Fibroblast of mammary gland (primary cell): ENCODE measurements at regions not wholly inside any gene's neighbourhood (a gene's known extent, or its start where the extent isn't known, plus 50 kb on each side); places are given as distances from the start of the nearest gene placed in this dataset.

Experiments
- DNase-seq: peaks from one replicate; pipeline ENCODE4 v3.0.0-alpha.2; 2010; ENCODE audit warnings: low read depth
- H3K4me3 ChIP-seq: 2 replicates; pipeline ENCODE4 v1.5.1; 2011; ENCODE audit warnings: low read depth, mild to moderate bottlenecking, low read length, moderate library complexity; ENCODE audit not compliant: control insufficient read depth
- TF ChIP-seq, protein P1 (sequence below): conservative IDR thresholded peaks from 2 replicates; pipeline ENCODE4 v1.5.1; 2011; ENCODE audit warnings: low read depth, low read length, inconsistent platforms; ENCODE audit not compliant: control insufficient read depth, insufficient read depth

GRCh38 chr10:31172925-31173324 lies 141.3 kb upstream of the ZNF438 start:
- TF ChIP-seq, protein P1, sequence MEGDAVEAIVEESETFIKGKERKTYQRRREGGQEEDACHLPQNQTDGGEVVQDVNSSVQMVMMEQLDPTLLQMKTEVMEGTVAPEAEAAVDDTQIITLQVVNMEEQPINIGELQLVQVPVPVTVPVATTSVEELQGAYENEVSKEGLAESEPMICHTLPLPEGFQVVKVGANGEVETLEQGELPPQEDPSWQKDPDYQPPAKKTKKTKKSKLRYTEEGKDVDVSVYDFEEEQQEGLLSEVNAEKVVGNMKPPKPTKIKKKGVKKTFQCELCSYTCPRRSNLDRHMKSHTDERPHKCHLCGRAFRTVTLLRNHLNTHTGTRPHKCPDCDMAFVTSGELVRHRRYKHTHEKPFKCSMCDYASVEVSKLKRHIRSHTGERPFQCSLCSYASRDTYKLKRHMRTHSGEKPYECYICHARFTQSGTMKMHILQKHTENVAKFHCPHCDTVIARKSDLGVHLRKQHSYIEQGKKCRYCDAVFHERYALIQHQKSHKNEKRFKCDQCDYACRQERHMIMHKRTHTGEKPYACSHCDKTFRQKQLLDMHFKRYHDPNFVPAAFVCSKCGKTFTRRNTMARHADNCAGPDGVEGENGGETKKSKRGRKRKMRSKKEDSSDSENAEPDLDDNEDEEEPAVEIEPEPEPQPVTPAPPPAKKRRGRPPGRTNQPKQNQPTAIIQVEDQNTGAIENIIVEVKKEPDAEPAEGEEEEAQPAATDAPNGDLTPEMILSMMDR, result no peak
- H3K4me3 ChIP-seq, result no peak overlapping the region
- no peak for DNase-seq

DNA sequence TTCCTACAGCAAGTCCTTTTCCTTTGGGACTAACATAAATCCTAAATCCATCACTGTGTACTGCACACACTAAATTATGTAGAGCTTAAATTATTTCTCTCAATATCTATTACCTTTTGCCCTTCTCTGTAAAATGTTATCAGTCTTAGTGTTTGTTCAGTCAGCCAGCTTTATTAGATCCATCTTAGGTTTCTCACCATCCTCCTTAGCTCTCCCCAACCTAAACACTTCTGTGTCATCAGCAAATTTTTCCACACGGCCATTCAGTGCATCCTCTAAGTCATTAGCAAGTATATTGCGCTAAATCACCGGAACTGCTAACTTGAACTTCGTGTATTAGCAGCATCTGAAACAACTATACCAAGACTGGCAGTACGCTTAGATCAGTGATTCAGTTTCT lies 142.1 kb upstream of the ZNF438 start:
- TF ChIP-seq, protein P1, result no peak
- no peak for DNase-seq
- H3K4me3 ChIP-seq, result no peak overlapping the region

- DNase-seq, result no peak
- TF ChIP-seq, protein P1, result no peak
- no peak overlapping the region for H3K4me3 ChIP-seq
Observed at GRCh38 chr10:31179091-31179680, 139.8 kb upstream of the ZEB1 start.

DNA sequence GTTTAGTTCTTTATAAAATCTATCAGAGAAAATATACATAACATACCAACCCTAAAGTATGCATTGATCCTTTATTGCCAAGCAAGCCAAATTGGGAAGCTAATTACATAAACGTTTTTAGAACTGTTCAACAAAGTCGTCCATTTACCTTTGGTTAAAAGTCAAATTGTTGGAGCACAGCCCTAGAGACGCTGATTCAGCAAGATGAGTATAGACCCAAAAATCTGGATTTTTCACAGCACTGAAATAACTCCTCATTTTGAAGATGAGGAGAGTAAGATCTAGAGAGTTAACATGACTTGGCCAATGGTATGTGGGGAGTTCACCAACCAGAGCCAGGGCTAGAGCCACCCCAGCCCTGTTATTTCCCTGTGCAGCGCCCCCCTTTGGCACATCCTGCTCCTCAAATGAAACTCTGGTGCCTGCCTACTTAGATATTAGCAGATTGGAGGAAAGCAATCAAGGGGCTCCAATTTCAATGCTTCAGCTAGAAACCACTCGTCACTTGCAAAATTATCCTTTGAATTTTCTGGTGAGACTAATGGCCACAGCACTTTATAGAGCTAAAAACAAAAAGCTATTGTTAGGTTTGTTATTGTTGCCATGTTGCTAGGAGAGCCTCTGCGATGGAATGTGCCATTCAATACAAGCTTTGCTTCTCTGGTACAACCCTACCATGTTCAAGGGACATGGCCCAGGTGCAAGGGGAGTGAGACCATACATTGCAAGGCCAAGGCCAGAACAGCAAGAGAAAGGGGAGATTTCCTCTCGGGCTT lies 132.6 kb upstream of the ZEB1 start:
- no peak for DNase-seq
- TF ChIP-seq, protein P1, result no peak
- H3K4me3 ChIP-seq, result no peak overlapping the region

DNA sequence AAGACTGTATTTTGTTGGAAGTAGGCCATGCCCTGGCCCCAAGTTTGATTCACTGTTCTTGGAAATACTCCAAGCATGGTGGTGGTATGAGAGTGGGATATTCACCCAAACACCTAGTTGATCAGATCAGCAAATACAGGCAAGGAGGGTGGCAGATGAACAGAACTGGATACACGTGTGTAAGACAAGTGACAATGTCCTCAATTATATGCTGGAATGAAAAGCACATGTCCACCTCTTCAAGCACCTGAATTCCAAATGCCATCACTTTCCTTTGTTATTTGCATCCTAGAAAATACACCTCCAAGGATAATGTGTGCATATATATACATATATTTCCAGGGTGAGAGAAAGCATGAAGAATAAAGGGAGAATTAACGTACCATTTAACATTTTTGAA lies 131.8 kb upstream of the ZEB1 start:
- TF ChIP-seq, protein P1, result no peak

DNA sequence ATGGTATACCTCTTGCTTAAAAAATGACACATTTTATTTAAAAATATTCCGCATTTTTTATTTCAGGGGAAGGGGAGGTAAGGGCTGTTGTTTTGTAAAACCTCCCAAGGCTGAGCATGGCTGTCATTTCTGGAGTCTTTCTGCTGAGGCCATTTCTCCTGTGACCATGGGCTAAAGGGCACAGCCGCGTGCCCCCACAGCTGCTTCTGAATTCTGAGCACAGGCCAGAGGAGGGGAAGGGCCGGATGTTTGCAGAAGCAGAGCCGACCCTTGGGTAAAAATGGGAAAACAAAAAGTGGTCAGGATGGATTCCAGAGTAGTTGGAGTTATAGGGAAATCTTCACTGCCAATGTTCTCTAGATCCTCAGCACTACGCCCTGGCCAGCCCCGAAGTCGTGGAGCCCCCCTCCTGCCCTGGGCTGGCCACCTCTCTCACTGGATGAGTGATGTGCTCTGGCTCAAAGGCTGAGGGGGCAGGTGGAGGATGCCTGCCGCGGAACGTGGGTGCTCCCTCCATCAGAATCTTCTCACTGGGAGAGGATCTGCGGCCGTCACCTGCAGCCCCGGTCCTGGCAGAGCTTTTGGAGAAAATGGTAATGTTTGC lies 131.3 kb upstream of the ZEB1 start:
- no peak overlapping the region for H3K4me3 ChIP-seq
- no peak for DNase-seq
- TF ChIP-seq, protein P1, result no peak

More for the DNA sequence above, 131.8 kb upstream of the ZEB1 start:
- H3K4me3 ChIP-seq, result no peak overlapping the region
- DNase-seq, result no peak
